ENCODE measurements at regions not wholly inside any gene's neighbourhood (a gene's known extent, or its start where the extent isn't known, plus 50 kb on each side); places are given as distances from the start of the nearest gene placed in this dataset.

- DNase-seq (ENCODE audit: insufficient read length, low spot score): no peak
- TF ChIP-seq PAX5 (IDR thresholded peaks at IDR 0.05; ENCODE audit: insufficient read depth, low read length, severe bottlenecking) (no peak), POU2F2 (IDR thresholded peaks at IDR 0.05; ENCODE audit: low read depth, low read length) (no peak), POLR2AphosphoS5 (IDR thresholded peaks at IDR 0.05; ENCODE audit: low read depth, low read length) (no peak), POLR2A (IDR thresholded peaks at IDR 0.05; ENCODE audit: low read depth, low read length) (no peak), SPI1 (IDR thresholded peaks at IDR 0.05; ENCODE audit: low read depth, low read length) (no peak), TAF1 (IDR thresholded peaks at IDR 0.05; ENCODE audit: low read depth, low read length) (no peak)
- FAIRE-seq: no peak
These were observed 166.9 kb upstream of the FOXD3 start for GRCh38 chr1:63155437-63155836.

- no peak for FAIRE-seq
- no peak for TF ChIP-seq TAF1 (IDR thresholded peaks at IDR 0.05; ENCODE audit: low read depth, low read length)
- TF ChIP-seq SPI1 (IDR thresholded peaks at IDR 0.05; ENCODE audit: low read depth, low read length): no peak
- no peak for DNase-seq (ENCODE audit: insufficient read length, low spot score)
These were observed 165.3 kb upstream of the FOXD3 start for GRCh38 chr1:63157085-63157484.

GRCh38 chr1:63169057-63169456, 153.3 kb upstream of the FOXD3 start:
- TF ChIP-seq TAF1 (IDR thresholded peaks at IDR 0.05; ENCODE audit: low read depth, low read length): no peak
- TF ChIP-seq POLR2A (IDR thresholded peaks at IDR 0.05; ENCODE audit: low read depth, low read length): no peak
- no peak for TF ChIP-seq POLR2AphosphoS5 (IDR thresholded peaks at IDR 0.05; ENCODE audit: low read depth, low read length)
- TF ChIP-seq PAX5 (IDR thresholded peaks at IDR 0.05; ENCODE audit: insufficient read depth, low read length, severe bottlenecking): no peak
- no peak for TF ChIP-seq SPI1 (IDR thresholded peaks at IDR 0.05; ENCODE audit: low read depth, low read length)
- TF ChIP-seq POU2F2 (IDR thresholded peaks at IDR 0.05; ENCODE audit: low read depth, low read length): no peak
- FAIRE-seq (no peak), DNase-seq (ENCODE audit: insufficient read length, low spot score) (no peak)

GRCh38 chr1:63173161-63173560, 149.2 kb upstream of the FOXD3 start:
- FAIRE-seq: no peak
- TF ChIP-seq POLR2A (IDR thresholded peaks at IDR 0.05; ENCODE audit: low read depth, low read length): no peak
- no peak for DNase-seq (ENCODE audit: insufficient read length, low spot score)

GRCh38 chr1:63189677-63190076, 132.7 kb upstream of the FOXD3 start:
- TF ChIP-seq TAF1 (IDR thresholded peaks at IDR 0.05; ENCODE audit: low read depth, low read length) (no peak), POU2F2 (IDR thresholded peaks at IDR 0.05; ENCODE audit: low read depth, low read length) (no peak), SPI1 (IDR thresholded peaks at IDR 0.05; ENCODE audit: low read depth, low read length) (no peak), POLR2AphosphoS5 (IDR thresholded peaks at IDR 0.05; ENCODE audit: low read depth, low read length) (no peak), POLR2A (IDR thresholded peaks at IDR 0.05; ENCODE audit: low read depth, low read length) (no peak), PAX5 (IDR thresholded peaks at IDR 0.05; ENCODE audit: insufficient read depth, low read length, severe bottlenecking) (no peak)
- no peak for FAIRE-seq
- DNase-seq (ENCODE audit: insufficient read length, low spot score): no peak

GRCh38 chr1:63190171-63190570, 132.2 kb upstream of the FOXD3 start:
- TF ChIP-seq POU2F2 (IDR thresholded peaks at IDR 0.05; ENCODE audit: low read depth, low read length) (no peak), TAF1 (IDR thresholded peaks at IDR 0.05; ENCODE audit: low read depth, low read length) (no peak), POLR2AphosphoS5 (IDR thresholded peaks at IDR 0.05; ENCODE audit: low read depth, low read length) (no peak), PAX5 (IDR thresholded peaks at IDR 0.05; ENCODE audit: insufficient read depth, low read length, severe bottlenecking) (no peak), SPI1 (IDR thresholded peaks at IDR 0.05; ENCODE audit: low read depth, low read length) (no peak), POLR2A (IDR thresholded peaks at IDR 0.05; ENCODE audit: low read depth, low read length) (no peak)
- DNase-seq (ENCODE audit: insufficient read length, low spot score): no peak
- FAIRE-seq: no peak

GRCh38 chr1:63198871-63199394, 123.4 kb upstream of the FOXD3 start:
- FAIRE-seq (no peak), DNase-seq (ENCODE audit: insufficient read length, low spot score) (no peak)
- TF ChIP-seq POLR2A (IDR thresholded peaks at IDR 0.05; ENCODE audit: low read depth, low read length): no peak
- TF ChIP-seq POLR2AphosphoS5 (IDR thresholded peaks at IDR 0.05; ENCODE audit: low read depth, low read length): no peak
- TF ChIP-seq PAX5 (IDR thresholded peaks at IDR 0.05; ENCODE audit: insufficient read depth, low read length, severe bottlenecking): no peak
- TF ChIP-seq POU2F2 (IDR thresholded peaks at IDR 0.05; ENCODE audit: low read depth, low read length): no peak
- TF ChIP-seq TAF1 (IDR thresholded peaks at IDR 0.05; ENCODE audit: low read depth, low read length): no peak
- no peak for TF ChIP-seq SPI1 (IDR thresholded peaks at IDR 0.05; ENCODE audit: low read depth, low read length)

GRCh38 chr1:63199706-63200335, 122.5 kb upstream of the FOXD3 start:
- FAIRE-seq (no peak), DNase-seq (ENCODE audit: insufficient read length, low spot score) (no peak)
- TF ChIP-seq POLR2A (IDR thresholded peaks at IDR 0.05; ENCODE audit: low read depth, low read length) (no peak), POU2F2 (IDR thresholded peaks at IDR 0.05; ENCODE audit: low read depth, low read length) (no peak), POLR2AphosphoS5 (IDR thresholded peaks at IDR 0.05; ENCODE audit: low read depth, low read length) (no peak), TAF1 (IDR thresholded peaks at IDR 0.05; ENCODE audit: low read depth, low read length) (no peak), PAX5 (IDR thresholded peaks at IDR 0.05; ENCODE audit: insufficient read depth, low read length, severe bottlenecking) (no peak), SPI1 (IDR thresholded peaks at IDR 0.05; ENCODE audit: low read depth, low read length) (no peak)

- FAIRE-seq (no peak), DNase-seq (ENCODE audit: insufficient read length, low spot score) (no peak)
- TF ChIP-seq PAX5 (IDR thresholded peaks at IDR 0.05; ENCODE audit: insufficient read depth, low read length, severe bottlenecking) (no peak), TAF1 (IDR thresholded peaks at IDR 0.05; ENCODE audit: low read depth, low read length) (no peak), POLR2A (IDR thresholded peaks at IDR 0.05; ENCODE audit: low read depth, low read length) (no peak), POLR2AphosphoS5 (IDR thresholded peaks at IDR 0.05; ENCODE audit: low read depth, low read length) (no peak), SPI1 (IDR thresholded peaks at IDR 0.05; ENCODE audit: low read depth, low read length) (no peak), POU2F2 (IDR thresholded peaks at IDR 0.05; ENCODE audit: low read depth, low read length) (no peak)
These were observed 121.7 kb upstream of the FOXD3 start for GRCh38 chr1:63200676-63201075.

GRCh38 chr1:63203641-63204040, 118.7 kb upstream of the FOXD3 start:
- no peak for TF ChIP-seq PAX5 (IDR thresholded peaks at IDR 0.05; ENCODE audit: insufficient read depth, low read length, severe bottlenecking)
- no peak for TF ChIP-seq POLR2A (IDR thresholded peaks at IDR 0.05; ENCODE audit: low read depth, low read length)
- TF ChIP-seq POU2F2 (IDR thresholded peaks at IDR 0.05; ENCODE audit: low read depth, low read length): no peak
- TF ChIP-seq SPI1 (IDR thresholded peaks at IDR 0.05; ENCODE audit: low read depth, low read length): no peak
- no peak for TF ChIP-seq POLR2AphosphoS5 (IDR thresholded peaks at IDR 0.05; ENCODE audit: low read depth, low read length)
- TF ChIP-seq TAF1 (IDR thresholded peaks at IDR 0.05; ENCODE audit: low read depth, low read length): no peak
- FAIRE-seq: no peak
- DNase-seq (ENCODE audit: insufficient read length, low spot score): no peak

All from GM12891 (cell line).